Muscle of arm (tissue), 1 donor: ENCODE measurements at regions not wholly inside any gene's neighbourhood (a gene's known extent, or its start where the extent isn't known, plus 50 kb on each side); places are given as distances from the start of the nearest gene placed in this dataset.
"Not testable (repeated sequence)": the region's sequence is repeated elsewhere in the genome, so short reads cannot be mapped to it uniquely, and the experiment has no call there.

Experiments used
- DNase-seq: peaks from one replicate; pipeline ENCODE4 v3.0.0-alpha.2; 2013

DNA sequence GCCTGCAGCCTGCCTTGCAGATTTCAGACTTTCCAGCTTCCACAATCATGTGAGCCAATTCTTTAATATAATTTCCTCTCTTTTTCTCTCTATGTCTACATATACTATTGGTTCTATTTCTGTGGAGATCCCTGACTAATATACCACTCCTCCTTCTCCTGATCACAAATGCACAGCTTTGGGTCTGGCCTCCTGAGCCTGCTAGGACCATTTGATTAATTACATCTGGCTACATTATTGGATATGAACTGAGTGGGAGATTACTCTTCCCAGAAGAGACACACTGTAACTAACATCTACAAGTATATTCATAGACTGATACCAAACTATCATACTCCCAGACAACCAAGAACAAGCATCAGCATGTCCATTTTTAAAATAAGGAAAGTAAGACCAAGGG, 188.9 kb upstream of the LMCD1 start:
- no peak for DNase-seq

DNA sequence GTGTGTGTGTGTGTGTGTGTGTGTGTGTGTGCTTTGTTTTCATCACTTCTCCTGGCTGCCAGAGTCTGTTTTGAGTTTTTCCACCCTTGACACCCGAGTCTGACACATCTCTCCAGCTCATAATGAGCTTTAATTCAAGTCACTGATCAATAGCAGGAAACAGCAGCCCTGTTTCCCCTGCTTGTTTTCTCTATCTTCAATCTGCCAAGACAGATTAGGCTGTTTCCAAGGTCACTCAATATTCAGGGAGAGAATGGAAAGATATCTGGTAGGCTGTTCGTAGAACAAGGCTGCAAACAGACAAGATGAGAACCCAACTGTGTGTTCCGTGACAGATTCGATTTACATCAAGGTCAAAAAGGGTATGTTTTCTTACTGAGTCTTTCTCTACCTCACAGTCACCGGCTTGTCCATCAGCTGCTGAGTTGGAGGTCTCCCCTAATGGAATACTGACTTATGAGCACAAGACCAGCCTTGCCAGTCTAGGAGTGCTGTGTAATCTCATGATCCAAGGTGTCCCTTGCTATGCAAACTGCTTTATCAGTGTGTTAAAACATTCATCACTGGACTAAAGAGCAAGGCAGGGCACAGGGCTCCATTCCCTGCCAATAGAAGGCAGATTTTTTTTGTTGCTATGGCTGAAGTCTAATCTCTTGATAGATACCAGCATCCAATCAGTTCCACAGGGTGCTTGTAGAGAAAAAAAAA, 187.9 kb upstream of the LMCD1 start:
- DNase-seq, result no peak

DNA sequence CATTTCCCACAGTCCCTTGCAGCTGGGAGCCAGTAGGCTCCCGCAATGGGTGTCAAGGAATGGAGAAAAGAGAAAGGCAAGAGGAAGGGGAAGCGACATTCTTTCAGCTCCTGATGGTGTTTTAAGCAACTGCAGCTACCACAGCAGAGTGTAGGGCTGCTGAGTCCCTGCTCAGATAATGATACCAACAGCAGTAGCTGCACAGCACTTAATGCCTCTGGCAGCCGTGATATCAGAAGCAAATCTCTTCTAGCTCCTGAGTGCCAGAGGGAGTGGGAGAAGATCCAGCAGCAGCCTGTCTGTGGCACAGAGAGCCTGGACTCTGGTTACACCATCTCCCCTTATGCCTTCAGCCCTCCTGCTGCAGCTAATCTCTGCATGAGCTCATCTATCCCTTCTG, 186.1 kb upstream of the LMCD1 start:
- DNase-seq, result not testable (repeated sequence)

DNA sequence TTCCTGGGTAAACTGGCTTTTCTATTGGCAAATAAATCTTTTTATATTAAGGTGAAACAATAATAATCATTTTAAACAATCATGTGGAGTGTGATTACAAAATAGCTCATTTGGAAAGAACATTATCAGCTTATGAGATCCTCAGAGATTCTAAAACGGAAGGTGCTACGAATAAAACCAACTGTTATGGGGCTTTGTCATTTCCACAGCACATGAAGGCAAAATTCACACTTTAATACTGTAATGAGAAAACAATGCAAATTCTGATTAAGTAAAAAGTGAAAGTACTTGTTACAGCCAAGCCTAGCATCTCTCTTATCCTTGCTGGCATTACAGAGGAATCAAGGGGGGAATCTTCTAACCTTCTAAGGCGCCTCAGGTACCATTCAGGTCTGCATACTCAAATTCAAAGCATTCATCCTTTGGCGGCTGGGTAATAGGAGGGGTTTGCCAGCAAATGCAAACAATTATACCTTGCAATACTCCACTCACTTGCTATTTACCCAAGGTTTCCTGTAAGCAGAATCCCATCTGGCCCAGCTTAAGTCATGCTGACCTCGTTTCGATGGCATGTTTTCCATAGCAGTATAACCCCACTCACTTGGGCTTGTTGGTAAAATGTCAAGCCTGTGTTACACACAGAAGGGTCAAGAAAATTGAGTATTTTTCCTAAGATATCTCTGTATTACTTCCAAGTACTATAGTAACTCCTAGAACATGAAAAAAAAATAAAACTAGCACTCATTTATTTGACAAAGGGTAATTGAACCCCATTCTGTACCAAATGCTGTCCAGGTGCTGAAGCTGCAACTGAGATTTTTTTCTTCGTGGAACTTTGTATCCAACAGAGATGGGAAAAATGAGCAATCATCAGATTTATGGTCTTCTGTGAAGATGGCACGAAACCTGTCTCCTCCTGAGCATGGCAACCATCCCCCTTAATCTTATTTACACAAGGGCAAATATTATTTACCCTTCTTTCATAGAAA, 183.7 kb upstream of the LMCD1 start:
- no peak for DNase-seq

DNA sequence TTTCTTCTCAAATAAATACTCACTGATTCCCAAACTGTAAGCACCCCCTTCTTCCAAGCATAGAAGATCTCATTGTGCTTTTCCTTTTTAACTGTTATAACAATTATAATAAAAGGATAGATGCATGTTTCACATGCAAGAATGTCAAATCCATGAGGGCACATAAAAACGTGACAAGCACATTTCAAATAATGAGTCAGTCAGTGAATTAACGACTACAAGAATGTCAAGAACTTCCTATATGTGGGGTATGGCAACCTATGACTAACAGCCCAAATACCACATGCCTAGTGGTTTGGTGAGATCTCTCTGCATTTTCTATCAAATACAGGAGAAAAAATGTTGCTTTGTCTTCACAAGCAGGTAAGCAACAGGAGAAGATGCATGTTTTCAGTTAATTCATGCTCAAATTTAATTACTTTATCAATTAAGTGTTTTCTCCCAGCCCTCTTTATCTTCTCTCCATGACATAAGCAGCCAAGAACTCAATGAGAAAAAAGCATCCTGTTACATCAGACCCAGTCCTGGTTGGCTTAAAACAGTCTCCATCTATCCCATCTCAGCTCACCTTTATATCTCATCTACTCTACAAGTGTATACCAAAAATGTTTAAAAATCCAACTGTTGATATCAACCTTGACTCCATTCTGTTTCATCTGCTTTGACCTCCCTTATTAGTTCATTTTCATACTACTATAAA, 181.5 kb upstream of the LMCD1 start:
- no peak for DNase-seq

DNA sequence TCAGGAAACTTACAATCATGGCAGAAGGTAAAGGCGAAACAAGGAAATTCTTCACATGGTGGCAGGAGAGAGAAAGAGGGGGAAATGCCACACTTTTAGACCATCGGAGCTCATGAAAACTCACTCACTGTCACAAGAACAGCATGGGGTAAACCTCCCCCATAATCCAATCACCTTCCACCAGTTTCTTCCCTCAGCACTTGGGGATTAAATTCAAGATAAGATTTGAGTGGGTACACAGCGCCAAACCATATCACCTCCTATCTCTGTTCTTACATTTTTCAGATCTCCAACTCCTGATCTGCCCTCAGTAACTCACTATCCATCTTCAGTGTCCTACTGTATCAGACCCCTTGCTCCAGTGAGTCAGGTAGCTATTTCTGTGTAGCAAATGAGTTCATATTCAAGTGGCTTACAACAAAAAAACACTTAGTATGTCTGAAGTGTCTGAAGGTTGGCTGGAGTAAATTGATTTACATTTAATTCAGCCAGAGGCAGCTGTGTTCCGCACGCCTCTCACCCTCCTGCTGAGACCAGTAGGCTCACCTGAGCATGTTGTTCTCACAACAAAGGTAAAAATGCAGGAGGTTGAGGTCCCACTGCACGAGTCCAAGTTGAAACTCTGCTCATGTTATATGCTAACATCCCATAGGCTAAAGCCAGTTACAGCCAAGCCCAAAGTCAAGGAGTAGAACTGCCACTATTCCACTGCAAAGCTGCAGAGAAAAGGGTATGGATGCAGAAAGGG, 180.7 kb upstream of the LMCD1 start:
- DNase-seq, result no peak

DNA sequence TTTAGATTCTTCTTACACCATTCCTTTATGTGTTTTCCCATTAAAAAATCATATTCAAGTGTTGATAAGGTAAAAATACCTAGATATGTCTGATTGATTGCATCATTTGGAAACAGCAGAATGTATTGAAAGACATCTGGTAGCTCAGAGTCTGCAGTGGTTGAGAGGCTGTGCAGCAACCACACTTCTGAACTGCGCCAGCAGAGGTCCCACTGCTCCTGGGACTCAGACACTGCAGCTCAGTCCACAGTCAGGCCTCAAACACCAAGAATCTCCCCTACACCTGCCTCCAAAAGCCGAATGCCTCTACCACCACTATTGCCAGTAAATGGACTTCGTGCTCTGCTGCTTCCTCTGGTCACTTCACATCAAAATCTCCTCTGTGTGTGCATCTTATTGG, 176.9 kb upstream of the LMCD1 start:
- no peak for DNase-seq

DNA sequence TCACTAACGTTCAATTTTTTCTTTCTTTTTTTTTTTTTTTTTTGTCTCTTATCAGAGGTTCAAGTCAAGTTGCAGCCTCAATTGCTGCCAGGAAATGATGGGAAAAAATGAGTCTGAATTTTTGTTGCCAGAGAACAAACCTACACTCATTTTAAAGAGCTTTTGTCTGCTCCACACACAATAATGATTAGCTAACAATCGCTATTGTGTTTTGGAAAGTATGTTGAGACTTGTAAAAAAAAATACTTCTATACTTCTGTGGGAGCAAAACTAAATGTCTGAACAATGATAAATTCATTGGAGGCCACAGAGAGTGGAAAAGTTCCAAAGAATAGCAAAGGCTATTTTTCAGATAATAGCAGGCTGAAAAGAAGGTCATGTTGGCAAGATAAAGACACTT, 176.3 kb upstream of the LMCD1 start:
- DNase-seq, result no peak

DNA sequence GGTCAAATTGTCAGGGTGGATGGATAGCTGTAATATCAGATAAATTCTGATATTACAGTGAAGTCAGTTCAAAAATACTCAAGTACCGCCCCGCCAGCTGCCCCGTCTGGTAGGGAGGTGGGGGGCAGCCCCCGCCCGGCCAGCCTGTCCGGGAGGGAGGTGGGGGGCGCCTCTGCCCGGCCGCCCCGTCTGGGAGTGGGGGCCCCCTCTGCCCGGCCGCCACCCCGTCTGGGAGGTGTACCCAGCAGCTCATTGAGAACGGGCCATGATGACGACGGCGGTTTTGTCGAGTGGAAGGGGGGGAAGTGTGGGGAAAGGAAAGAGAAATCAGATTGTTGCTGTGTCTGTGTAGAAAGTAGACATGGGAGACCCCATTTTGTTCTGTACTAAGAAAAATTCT, 175.8 kb upstream of the LMCD1 start:
- DNase-seq, result not testable (repeated sequence)

DNA sequence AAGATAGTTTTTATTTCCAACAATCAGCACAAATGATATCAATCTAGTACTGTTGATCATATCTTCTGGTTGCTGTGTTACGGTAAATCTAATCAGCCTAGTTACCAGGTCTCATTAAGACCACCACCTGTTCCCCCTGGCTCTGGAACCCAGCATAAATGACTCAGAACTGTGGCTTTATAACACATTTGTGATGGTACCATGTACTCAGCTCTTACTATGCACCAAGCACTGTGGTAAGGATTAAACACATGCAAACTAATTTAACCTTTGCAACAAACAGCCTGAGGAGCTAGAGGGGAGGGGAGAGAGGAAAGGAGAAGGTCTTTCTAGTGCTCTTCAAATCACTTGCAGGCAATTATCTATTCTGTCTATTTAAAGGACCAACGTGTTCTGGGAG, 173.9 kb upstream of the LMCD1 start:
- no peak for DNase-seq

DNA sequence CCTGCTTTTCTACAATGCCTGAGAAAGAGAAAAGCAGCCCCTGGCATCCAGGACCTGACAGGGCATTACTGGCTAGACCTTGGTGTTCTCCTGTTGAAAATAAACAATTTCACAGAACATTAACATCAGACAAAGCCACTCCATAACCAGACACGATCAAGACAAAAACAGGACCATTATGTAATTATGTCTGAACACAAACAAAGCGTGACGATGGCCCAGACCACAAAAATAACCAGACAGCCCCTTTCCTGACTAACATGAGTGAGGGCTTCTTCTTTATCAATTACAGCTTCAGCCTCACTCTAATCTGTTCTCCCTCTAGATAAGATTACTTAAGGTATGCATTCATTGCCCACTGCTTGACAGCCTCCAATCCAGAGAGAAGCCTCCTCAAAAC, 172.7 kb upstream of the LMCD1 start:
- DNase-seq, result no peak

DNA sequence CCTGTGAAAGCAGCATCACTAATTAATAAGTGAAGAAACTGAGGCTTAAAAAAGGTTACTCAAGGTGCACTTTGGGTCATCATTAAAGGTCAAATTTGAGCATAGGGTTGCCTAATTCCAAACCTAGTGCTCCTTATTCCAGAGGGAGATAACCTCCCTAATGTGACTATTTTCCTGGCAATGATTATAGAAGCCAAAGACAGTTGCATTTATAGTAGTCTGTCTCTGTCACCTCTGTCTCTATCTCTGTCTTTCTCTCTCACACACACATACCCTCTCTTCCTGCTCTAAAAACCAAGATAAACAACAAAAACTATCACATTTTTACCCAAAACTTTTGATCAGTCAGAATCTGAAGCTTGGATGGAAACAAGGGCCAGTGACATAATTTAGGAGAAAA, 172.0 kb upstream of the LMCD1 start:
- DNase-seq, result no peak

DNA sequence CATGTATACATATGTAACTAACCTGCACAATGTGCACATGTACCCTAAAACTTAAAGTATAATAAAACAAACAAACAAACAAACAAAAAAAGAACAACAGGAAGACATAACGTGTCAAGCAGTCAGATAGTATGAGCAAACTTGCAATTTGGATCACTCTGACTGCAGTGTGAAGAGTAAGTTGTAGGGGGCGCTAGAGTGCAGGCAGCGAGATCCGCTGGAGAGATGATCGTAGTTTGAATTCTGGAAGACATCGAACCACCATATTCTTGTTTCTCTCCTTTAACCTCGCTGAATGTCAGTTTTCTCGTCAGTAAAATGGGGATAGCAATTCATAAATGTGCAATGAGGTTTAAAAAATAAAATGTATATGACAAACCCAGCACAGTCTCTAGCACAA, 165.2 kb upstream of the LMCD1 start:
- no peak for DNase-seq

DNA sequence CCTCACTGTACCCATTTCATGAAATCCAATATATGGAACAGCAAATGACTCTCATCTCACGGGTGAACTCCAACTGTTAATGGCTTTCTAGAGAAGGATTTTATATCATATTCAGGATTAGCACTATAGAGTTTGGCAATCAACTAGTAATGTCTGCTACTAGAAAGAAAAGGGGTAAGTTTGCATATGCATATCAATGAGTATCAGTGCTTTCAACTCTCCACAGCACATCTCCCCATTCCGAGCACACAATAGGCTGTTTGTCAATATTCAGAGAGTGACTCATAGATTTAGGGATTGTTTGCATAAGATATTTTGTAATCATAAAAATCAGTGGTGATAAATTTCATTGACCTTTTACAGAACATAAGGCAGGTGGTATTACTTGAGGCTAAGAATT, 163.2 kb upstream of the LMCD1 start:
- no peak for DNase-seq

DNA sequence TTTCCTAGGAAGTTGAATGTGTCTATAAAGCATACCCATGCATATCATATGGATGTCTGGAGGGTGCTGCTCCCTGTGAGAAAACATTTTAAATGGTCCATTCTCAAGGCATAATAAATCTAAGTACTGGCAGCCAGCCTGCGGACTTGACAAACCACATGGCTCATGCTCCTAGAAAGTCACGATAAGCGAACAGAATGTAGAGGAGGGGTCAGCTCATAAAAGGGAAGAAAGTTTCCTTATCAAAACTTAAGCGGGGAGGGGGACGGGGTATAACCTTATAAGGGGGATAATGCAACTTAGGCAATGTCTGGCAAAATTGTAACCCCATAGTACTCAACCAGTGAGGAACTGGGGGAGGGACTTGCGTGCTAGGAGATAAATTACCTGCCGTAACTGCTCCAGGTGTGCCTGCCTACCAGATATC, 159.8 kb upstream of the LMCD1 start:
- DNase-seq, result no peak

DNA sequence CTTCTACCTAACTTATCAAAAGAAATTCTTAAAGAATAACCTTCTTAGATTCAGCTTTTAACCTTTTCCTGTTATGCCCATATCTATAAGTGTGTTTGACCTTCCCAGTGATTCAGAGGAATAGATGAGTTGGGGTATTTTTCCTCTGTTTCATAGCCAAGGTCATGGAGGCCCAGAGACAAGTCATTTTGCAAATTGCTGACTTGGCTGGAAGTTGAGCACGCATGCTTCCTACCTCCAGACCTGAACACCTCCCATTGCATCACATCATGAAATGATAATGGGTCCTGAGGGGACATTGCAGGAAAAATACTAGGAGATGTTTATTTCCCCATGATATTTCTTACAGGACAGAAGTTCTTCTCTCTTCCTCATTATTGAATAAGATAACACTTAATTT, 158.6 kb upstream of the LMCD1 start:
- no peak for DNase-seq

DNA sequence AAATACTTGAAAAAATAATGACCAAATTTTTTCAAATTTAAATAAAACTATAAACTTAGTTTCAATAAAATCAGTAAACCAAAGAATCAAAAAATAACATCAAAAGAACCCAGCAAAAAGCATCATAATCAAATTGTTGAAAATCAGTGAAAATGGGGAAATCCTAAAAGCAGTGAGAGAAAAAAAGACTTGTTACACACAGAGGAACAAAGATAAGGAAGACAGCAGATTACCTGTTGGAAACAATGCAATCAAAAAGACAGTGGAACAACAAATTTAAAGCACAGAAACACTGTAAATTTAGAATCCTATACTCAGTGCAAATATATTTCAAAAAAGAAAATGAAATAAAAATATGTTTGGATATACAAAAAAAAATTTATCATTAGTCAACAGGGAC, 156.2 kb upstream of the LMCD1 start:
- DNase-seq, result no peak

DNA sequence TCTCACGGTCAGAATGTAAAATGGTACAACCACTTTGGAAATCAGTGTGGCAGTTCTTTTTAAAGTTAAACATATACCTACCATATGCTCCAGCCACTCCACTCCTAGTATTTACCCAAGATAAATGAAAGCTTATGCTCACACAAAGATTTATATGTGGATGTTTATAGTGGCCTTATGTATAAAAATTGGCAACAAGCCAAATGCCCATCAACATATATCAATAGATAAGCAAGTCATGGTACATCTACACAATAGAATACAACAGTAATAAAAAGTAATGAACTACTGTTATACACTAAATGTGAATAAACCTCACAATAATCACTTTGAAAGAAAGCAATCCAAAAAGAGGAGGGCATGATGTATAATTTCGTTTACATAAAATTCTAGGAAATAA, 153.5 kb upstream of the LMCD1 start:
- DNase-seq, result no peak

DNA sequence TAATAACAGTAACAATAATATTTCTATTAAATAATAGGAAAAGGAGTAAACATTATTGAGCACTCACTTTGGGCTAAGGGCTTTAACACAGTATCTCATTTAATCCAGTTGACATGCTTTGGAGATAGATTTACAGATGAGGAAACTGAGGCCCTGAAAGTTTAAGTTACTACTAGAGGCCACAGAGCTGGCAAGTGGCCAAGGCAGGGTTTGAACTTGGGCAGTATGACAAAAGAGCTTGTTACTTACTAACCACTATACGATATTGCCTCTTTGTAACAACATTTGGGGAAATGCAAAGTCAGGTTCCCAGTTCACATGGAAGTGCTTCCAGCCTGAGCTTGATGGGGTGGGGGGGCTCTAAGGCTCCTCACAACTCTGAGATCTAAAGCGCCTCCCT, 149.1 kb upstream of the LMCD1 start:
- DNase-seq, result no peak

DNA sequence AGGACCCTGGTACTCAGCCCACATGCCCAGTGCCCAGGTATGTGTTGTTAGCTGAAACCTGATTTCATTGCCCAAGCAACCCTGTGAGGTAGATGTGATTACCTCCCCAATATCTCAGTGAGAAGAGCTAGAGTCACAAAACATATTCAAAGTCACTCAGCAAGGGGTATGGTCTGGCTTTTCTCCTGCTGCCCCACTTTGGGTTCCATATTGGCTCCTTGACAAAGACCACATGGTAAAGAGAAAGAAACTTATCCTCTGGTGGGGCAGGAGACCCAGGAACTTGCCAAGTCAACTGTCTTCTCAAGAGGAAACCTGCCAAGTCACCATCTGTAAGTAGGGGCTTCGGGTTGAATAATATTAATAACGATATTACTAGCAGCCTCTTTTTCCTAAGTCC, 148.3 kb upstream of the LMCD1 start:
- no peak for DNase-seq

DNA sequence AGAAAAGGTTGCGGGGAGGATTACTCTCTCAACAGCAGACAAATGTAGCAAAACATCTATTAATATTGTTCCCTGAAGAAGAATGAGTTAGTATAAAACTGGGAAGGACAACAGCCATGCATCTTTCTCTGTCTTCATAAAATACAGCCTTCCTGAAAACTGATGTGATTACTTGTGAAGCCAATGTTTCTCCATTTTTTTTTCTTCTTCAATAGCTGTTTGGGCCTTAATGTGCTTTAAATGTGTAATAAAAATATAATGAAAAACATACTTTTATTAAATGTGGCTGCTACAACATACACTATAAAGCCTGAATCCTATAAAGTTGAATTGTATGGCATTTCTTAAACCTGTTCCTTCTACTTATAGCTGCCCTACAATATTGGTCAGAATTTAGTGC, 146.3 kb upstream of the LMCD1 start:
- DNase-seq, result no peak

DNA sequence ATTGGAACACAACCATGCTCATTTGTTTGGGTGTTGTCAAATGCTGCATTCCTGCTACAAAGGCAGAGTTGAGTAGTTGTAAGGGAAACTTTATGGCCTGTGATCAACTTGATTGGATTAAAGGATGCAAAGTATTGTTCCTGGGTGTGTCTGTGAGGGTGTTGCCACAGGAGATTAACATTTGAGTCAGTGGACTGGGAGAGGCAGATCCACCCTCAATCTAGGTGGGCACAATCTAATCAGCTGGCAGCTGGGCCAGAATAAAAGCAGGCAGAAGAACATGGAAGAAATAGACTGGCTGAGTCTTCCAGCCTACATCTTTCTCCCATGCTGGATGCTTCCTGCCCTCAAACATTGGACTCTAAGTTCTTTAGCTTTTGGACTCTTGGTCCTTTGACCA, 145.6 kb upstream of the LMCD1 start:
- not testable (repeated sequence) for DNase-seq
